Activated CD8-positive, alpha-beta T cell treated with anti-CD3 and anti-CD28 coated beads for 36 hours (primary cell): ENCODE measurements at regions not wholly inside any gene's neighbourhood (a gene's known extent, or its start where the extent isn't known, plus 50 kb on each side); places are given as distances from the start of the nearest gene placed in this dataset.

Source experiments
- ATAC-seq: fragments of 200-7000 bp; cut with Tn5 transposase; one replicate; pipeline ENCODE4 v1.10.0; 2021; ENCODE audit warnings: mild to moderate bottlenecking, moderate library complexity
- CTCF ChIA-PET: fragments of 350-600 bp; sonication (Branson Sonifier 250); formaldehyde crosslinking; loops from one replicate; lab custom pipeline; 2021; ENCODE audit warnings: antibody characterized with exemption; lab: Charles Lee
- POLR2A ChIA-PET: fragments of 350-600 bp; sonication (Branson Sonifier 250); formaldehyde crosslinking; loops from one replicate; lab custom pipeline; 2021; ENCODE audit warnings: antibody characterized with exemption; lab: Charles Lee
- DNase-seq: peaks from one replicate; pipeline ENCODE4 v3.0.0-alpha.2; 2020
- H3K27ac Mint-ChIP-seq: one replicate; pipeline ENCODE4 v1.8.0; 2021; ENCODE audit warnings: mild to moderate bottlenecking, mixed read lengths
- H3K27me3 Mint-ChIP-seq: one replicate; pipeline ENCODE4 v1.8.0; 2021; ENCODE audit warnings: mixed read lengths
- H3K36me3 Mint-ChIP-seq: one replicate; pipeline ENCODE4 v1.8.0; 2021; ENCODE audit warnings: low read depth, mixed read lengths
- H3K4me1 Mint-ChIP-seq: one replicate; pipeline ENCODE4 v1.8.0; 2021; ENCODE audit warnings: low read depth, mixed read lengths
- H3K4me3 Mint-ChIP-seq: one replicate; pipeline ENCODE4 v1.8.0; 2021; ENCODE audit warnings: mild to moderate bottlenecking, moderate library complexity, mixed read lengths
- H3K9me3 Mint-ChIP-seq: one replicate; pipeline ENCODE4 v1.8.0; 2021; ENCODE audit warnings: mixed read lengths
- intact Hi-C: fragments of 100-400 bp; cut with micrococcal nuclease; formaldehyde crosslinking; loops from one replicate; pipeline ENCODE4 v1.10.0; 2022
- TF ChIP-seq, protein P1 (sequence below): fragments of 200-600 bp; IDR thresholded peaks from one replicate; pipeline ENCODE4 v1.8.0; 2022; ENCODE audit warnings: antibody characterized with exemption, mild to moderate bottlenecking

DNA sequence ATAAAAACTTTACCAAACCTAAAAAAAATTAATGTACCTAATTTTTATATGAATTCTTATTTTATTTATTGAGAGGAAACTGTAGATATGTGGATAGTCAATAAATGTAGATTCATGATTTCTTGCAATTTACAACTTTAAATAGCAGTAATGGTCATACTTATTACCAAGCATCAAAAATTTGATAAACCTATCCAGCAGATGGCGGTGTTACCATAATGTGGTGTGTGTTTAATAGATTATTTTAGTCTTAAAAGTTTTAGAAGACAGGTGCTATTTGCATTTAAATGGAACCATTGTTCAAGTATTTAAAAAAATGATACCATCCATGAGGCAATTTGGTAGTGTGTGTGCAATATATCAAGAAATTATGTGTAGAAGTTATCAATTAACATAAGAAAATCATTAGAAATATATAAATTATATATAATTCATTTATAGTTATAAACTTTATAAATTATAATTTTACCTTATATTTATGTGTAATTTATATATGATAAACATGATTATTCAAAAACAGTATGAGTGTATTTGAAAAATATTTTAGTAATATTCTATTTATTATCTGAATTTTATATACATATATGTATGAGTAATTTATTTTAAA, 176.0 kb upstream of the BCHE start:
- Mint-ChIP-seq H3K9me3 (peaks cover 8% of the 10 kb centered on the region), H3K36me3 (no peaks in the 10 kb centered on the region), H3K27me3 (no peaks in the 10 kb centered on the region), H3K4me3 (no peak overlapping the region), H3K4me1 (no peaks in the 10 kb centered on the region), H3K27ac (no peak overlapping the region)
- POLR2A ChIA-PET = no interaction called here
- intact Hi-C loops = no loop called here
- ATAC-seq = no peak
- TF ChIP-seq, protein P1, sequence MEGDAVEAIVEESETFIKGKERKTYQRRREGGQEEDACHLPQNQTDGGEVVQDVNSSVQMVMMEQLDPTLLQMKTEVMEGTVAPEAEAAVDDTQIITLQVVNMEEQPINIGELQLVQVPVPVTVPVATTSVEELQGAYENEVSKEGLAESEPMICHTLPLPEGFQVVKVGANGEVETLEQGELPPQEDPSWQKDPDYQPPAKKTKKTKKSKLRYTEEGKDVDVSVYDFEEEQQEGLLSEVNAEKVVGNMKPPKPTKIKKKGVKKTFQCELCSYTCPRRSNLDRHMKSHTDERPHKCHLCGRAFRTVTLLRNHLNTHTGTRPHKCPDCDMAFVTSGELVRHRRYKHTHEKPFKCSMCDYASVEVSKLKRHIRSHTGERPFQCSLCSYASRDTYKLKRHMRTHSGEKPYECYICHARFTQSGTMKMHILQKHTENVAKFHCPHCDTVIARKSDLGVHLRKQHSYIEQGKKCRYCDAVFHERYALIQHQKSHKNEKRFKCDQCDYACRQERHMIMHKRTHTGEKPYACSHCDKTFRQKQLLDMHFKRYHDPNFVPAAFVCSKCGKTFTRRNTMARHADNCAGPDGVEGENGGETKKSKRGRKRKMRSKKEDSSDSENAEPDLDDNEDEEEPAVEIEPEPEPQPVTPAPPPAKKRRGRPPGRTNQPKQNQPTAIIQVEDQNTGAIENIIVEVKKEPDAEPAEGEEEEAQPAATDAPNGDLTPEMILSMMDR = no peak
- DNase-seq = no peak
- CTCF ChIA-PET = no interaction called here

DNA sequence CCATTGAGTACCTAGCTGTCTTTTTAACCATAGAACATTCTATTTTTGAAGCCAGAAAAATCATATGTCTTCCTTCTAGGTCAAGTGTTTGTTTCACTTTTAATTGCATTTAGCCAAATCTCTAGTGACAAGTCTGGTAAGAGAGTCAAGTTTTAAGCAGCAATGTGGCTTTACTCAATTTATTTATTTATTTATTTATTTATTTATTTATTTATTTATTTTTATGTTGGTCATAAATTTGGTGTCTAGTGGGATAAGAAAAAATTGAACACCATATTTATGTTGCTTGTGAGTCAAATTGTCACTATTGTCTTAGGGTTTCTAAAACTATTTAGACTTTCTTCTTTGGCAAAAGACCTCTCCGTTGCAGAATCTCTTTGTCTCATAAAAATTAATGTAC, 174.5 kb upstream of the BCHE start:
- TF ChIP-seq, protein P1 = no peak
- H3K27me3 Mint-ChIP-seq = no peaks in the 10 kb centered on the region
- peaks cover 5% of the 10 kb centered on the region for H3K9me3 Mint-ChIP-seq
- H3K36me3 Mint-ChIP-seq = no peaks in the 10 kb centered on the region
- ChIA-PET CTCF (no interaction called here), POLR2A (no interaction called here)
- no peak overlapping the region for H3K4me3 Mint-ChIP-seq
- ATAC-seq = no peak
- intact Hi-C loops = no loop called here
- DNase-seq = no peak
- H3K27ac Mint-ChIP-seq = no peak overlapping the region
- H3K4me1 Mint-ChIP-seq = no peaks in the 10 kb centered on the region

DNA sequence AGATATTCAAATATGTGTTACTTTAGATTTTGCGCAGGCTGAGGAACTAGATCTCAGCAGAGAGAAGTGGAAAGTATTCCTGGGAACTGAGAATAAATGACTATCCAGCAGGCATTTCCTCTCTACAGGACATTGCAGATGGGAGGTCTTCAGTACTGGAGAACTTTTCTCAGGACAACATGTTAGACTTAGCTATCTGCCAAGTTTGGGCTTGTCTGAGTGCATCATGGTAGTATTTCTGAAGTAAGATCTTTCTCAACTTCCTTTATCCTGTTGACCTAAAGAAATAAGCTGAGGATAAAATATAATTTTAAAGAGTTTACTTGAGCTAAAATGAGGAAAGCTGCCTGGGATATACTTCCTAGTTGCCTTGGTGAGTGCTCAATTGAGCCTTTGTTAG, 167.9 kb upstream of the BCHE start:
- ATAC-seq (no peak), DNase-seq (no peak)
- H3K4me3 Mint-ChIP-seq = no peak overlapping the region
- peaks cover 4% of the 10 kb centered on the region for H3K9me3 Mint-ChIP-seq
- H3K27ac Mint-ChIP-seq = no peak overlapping the region
- no peaks in the 10 kb centered on the region for H3K36me3 Mint-ChIP-seq
- ChIA-PET POLR2A (no interaction called here), CTCF (no interaction called here)
- intact Hi-C loops = no loop called here
- H3K4me1 Mint-ChIP-seq = no peaks in the 10 kb centered on the region
- TF ChIP-seq, protein P1 = no peak
- no peaks in the 10 kb centered on the region for H3K27me3 Mint-ChIP-seq

DNA sequence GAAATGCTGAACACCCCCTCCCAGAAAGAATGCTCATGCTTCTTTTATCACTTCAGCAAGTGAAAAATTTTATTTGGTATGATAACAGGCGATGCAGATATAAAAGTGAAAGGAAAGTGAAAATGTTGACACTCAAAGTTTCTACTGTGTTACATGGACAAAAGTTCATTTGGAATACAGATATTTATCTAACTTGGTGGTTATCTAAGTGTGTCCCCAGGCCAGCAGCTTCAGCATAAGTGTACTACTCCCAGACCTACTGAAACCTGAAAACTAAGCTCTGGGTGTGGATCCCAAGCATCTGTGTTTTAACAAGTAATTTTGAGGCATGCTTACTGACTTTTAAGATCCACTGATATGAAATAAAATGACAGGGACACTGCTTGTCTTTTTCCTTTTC, 157.1 kb upstream of the BCHE start:
- Mint-ChIP-seq H3K4me1 (no peaks in the 10 kb centered on the region), H3K27me3 (no peaks in the 10 kb centered on the region), H3K9me3 (peaks cover 8% of the 10 kb centered on the region), H3K36me3 (no peaks in the 10 kb centered on the region), H3K27ac (no peak overlapping the region), H3K4me3 (no peak overlapping the region)
- ATAC-seq (no peak), DNase-seq (no peak)
- intact Hi-C loops = no loop called here
- ChIA-PET CTCF (no interaction called here), POLR2A (no interaction called here)
- TF ChIP-seq, protein P1 = no peak

DNA sequence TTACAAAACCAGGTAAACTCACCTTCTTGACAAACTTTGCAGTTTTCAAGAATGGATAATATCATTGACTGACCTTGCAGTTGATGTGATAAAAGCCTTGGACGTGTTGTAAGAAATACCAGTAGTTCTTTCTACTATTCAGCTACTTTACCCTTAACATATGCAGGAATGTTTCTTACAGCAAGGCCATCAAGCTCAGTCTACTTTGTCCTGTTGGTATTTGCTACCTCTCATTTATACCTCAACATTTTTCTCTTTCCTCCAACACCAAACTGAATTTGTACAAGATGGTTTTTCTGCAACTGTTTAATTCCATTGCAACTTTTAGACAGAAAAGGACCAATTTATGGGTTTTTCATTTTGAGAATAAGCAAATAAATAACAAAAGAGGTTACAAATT, 147.4 kb upstream of the BCHE start:
- CTCF ChIA-PET = interaction anchor here (1.1 kb wide), 1 partner anchor 129 kb away, joined by 3 read pairs; no protein-coding TSS in a partner anchor
- Mint-ChIP-seq H3K36me3 (no peaks in the 10 kb centered on the region), H3K4me3 (no peak overlapping the region), H3K9me3 (no peaks in the 10 kb centered on the region), H3K27ac (no peak overlapping the region), H3K4me1 (no peaks in the 10 kb centered on the region), H3K27me3 (no peaks in the 10 kb centered on the region)
- POLR2A ChIA-PET = no interaction called here
- intact Hi-C loops = no loop called here
- ATAC-seq (no peak), DNase-seq (no peak)
- TF ChIP-seq, protein P1 = no peak
